Activated CD4-positive, alpha-beta memory T cell treated with anti-CD3 and anti-CD28 coated beads for 36 hours (primary cell): ENCODE measurements at regions not wholly inside any gene's neighbourhood (a gene's known extent, or its start where the extent isn't known, plus 50 kb on each side); places are given as distances from the start of the nearest gene placed in this dataset.

Source experiments
- CTCF ChIA-PET: fragments of 350-600 bp; sonication (Branson Sonifier 250); formaldehyde crosslinking; loops from one replicate; lab custom pipeline; 2021; ENCODE audit warnings: antibody characterized with exemption, inconsistent platforms; lab: Charles Lee
- POLR2A ChIA-PET: fragments of 350-600 bp; sonication (Branson Sonifier 250); formaldehyde crosslinking; loops from one replicate; lab custom pipeline; 2021; ENCODE audit warnings: antibody characterized with exemption; lab: Charles Lee
- DNase-seq: peaks from one replicate; pipeline ENCODE4 v3.0.0-alpha.2; 2020
- H3K27ac Mint-ChIP-seq: one replicate; pipeline ENCODE4 v1.8.0; 2021; ENCODE audit warnings: mixed read lengths
- H3K27me3 Mint-ChIP-seq: one replicate; pipeline ENCODE4 v1.8.0; 2021; ENCODE audit warnings: mixed read lengths
- H3K36me3 Mint-ChIP-seq: one replicate; pipeline ENCODE4 v1.8.0; 2021; ENCODE audit warnings: mixed read lengths
- H3K4me1 Mint-ChIP-seq: one replicate; pipeline ENCODE4 v1.8.0; 2021; ENCODE audit warnings: low read depth, mixed read lengths
- H3K4me3 Mint-ChIP-seq: one replicate; pipeline ENCODE4 v1.8.0; 2021; ENCODE audit warnings: mild to moderate bottlenecking, mixed read lengths
- H3K9me3 Mint-ChIP-seq: one replicate; pipeline ENCODE4 v1.8.0; 2021; ENCODE audit warnings: mixed read lengths
- intact Hi-C: fragments of 100-400 bp; cut with micrococcal nuclease; formaldehyde crosslinking; loops from one replicate; pipeline ENCODE4 v1.15.1; 2023

DNA sequence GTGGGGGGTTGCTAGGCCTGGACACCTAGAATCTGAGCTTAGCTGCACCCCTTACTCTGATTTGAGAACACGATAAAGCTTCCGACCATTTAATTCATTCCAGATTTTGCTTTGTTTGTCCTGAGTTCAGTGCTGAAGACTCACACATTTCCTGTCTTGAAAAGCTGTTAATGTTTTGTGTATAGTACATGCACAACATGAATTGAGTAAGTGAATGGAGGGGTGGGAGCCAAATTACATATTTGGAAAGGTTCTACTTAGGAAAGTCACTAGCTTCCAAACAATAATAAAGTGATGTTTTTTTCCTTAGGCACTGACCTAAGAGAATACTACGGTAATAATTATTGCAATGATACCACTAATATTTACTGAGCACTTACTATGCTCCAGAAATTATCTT lies 955.2 kb upstream of the NR2F2 start:
- H3K27me3 Mint-ChIP-seq: no peaks in the 10 kb centered on the region
- H3K4me3 Mint-ChIP-seq: no peak overlapping the region
- no peaks in the 10 kb centered on the region for H3K9me3 Mint-ChIP-seq
- no peak overlapping the region for H3K27ac Mint-ChIP-seq
- CTCF ChIA-PET: no interaction called here
- H3K4me1 Mint-ChIP-seq: no peaks in the 10 kb centered on the region
- POLR2A ChIA-PET: no interaction called here
- no peak for DNase-seq
- no peaks in the 10 kb centered on the region for H3K36me3 Mint-ChIP-seq
- intact Hi-C loops: no loop called here

DNA sequence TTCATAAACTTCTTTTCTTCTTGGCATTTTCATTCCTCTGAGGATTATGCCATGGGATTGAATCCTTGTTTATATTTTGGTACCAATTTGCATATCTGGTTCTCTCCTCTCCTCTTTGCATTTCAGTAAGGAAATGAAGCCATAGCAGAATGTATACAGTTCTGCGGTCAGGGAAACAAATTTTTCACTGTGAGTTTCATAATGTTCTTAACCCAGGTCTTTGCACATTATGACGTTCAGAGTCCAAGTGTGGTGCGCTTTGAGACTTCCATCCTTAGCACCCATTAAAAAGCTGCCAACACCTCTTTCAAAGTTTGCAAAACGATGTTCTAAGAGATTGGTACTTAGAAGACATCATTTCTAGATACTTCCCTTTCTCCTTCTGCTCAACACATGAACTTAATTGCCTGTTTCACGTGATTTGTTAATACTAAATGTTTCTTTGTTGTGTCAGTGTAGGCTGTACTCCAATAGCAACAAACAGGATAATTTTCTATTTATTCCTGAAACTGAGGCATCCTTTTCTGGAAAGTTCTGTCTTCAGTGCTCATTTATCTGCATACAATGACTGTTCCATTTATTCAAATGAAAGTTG lies 953.1 kb upstream of the NR2F2 start:
- no peak for DNase-seq
- ChIA-PET POLR2A (no interaction called here), CTCF (no interaction called here)
- Mint-ChIP-seq H3K4me1 (no peaks in the 10 kb centered on the region), H3K9me3 (no peaks in the 10 kb centered on the region), H3K36me3 (no peaks in the 10 kb centered on the region), H3K4me3 (no peak overlapping the region), H3K27me3 (no peaks in the 10 kb centered on the region), H3K27ac (no peak overlapping the region)
- intact Hi-C loops: no loop called here

DNA sequence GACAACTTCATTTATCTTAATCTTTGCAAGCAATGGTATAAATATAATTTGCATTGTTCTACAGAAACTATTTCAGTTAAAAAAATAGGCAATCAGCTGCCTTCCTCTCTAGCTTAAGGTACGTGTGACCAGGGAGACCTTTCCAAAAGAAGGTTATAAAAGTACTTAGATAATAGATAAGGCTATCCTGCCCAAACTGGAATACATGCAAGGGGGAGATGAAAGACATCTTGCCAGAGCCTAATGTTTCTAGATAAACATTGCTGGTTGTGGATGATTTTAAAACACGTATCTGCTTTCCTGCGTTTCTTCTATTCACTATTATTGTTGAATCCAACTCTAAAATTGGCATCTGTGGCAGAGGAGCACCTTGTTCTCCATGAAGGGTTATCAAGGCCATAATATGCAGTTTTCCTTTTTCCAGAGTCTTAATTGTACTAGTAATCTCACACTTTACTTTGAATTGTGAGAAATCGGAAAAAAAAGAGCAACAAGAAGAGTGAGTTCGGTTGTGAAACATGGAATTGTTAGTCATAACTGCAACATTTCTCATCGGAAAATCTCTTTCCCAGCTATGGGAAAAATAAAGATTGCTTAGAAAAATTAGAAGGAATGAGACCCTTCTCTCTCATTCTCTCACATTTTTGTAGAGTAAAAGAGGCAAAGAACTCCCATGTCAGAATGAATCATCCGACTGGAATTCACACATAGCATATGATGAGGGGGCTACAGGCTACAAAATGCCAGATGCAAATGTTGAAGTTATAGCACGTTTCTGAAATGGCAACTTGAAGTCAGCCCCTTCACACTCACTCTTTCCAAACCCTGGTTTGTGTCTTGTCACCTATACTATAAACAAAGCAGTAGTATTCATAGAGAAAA lies 936.1 kb upstream of the NR2F2 start:
- no peak overlapping the region for H3K27ac Mint-ChIP-seq
- DNase-seq: no peak
- H3K4me3 Mint-ChIP-seq: no peak overlapping the region
- H3K4me1 Mint-ChIP-seq: no peaks in the 10 kb centered on the region
- ChIA-PET POLR2A (no interaction called here), CTCF (no interaction called here)
- H3K9me3 Mint-ChIP-seq: peaks cover 11% of the 10 kb centered on the region
- intact Hi-C loops: no loop called here
- peaks cover 3% of the 10 kb centered on the region for H3K27me3 Mint-ChIP-seq
- H3K36me3 Mint-ChIP-seq: no peaks in the 10 kb centered on the region

DNA sequence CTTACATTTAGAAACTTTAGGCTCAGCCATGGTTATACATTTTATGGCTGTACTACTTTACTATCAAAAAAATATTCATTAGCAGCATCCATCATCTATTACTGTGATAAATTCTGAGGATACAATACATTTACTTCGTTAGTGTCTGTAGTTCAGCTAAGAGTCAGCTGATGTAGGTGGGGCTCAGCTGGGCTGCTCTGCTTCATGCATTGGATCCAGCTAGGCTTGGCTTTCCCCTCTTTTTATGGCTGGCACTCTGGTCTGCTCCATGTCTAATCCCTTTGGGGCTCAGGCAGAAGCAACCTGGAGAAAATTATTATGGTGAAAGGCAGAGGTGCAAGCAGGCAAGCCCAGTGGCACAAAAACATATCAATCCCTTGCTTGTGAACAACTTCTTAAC lies 930.1 kb upstream of the NR2F2 start:
- no peaks in the 10 kb centered on the region for H3K4me1 Mint-ChIP-seq
- CTCF ChIA-PET: no interaction called here
- DNase-seq: no peak
- peaks cover 3% of the 10 kb centered on the region for H3K27me3 Mint-ChIP-seq
- no peaks in the 10 kb centered on the region for H3K36me3 Mint-ChIP-seq
- no peaks in the 10 kb centered on the region for H3K9me3 Mint-ChIP-seq
- POLR2A ChIA-PET: no interaction called here
- H3K27ac Mint-ChIP-seq: no peak overlapping the region
- no peak overlapping the region for H3K4me3 Mint-ChIP-seq
- intact Hi-C loops: no loop called here

DNA sequence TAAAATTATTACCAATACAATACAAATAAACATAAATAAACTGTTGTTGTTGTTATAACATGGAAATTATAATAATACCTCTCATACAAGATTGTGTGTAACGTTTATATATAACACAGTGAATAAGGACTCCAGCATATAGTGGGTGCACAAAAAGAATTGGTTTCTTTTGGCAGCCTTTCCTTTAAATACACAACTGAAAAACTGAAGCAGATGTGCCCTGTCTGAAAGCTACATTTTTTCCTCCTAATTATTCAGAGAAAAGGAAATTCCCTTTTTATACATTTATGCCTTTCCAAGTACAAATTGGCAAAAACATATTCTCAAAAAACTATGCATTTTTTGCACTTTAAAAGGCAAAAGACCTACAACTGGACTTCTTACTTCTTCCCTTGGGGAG lies 928.9 kb upstream of the NR2F2 start:
- no peaks in the 10 kb centered on the region for H3K36me3 Mint-ChIP-seq
- DNase-seq: no peak
- intact Hi-C loops: no loop called here
- CTCF ChIA-PET: no interaction called here
- no peaks in the 10 kb centered on the region for H3K9me3 Mint-ChIP-seq
- peaks cover under 1% of the 10 kb centered on the region for H3K27me3 Mint-ChIP-seq
- POLR2A ChIA-PET: no interaction called here
- H3K4me3 Mint-ChIP-seq: no peak overlapping the region
- H3K27ac Mint-ChIP-seq: no peak overlapping the region
- H3K4me1 Mint-ChIP-seq: no peaks in the 10 kb centered on the region

DNA sequence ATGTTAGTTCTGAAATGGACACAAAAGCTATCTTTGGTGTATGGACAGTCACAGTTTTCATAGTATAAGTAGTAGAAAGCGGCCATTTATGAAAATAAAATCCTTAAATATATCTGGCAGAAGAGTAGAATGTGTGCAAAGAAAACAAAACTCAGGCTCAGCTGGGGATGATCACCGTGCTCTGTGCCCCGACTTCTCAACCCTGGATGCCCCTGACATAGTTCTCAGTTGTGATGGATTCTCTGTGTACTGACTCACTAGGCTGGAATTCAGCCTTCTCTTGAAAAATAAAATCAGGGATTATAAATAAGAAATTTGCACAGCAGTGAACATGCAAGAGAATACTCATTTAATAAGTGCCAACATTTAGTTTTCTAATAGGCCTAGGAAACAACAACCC lies 925.1 kb upstream of the NR2F2 start:
- DNase-seq: no peak
- H3K27ac Mint-ChIP-seq: no peak overlapping the region
- intact Hi-C loops: no loop called here
- no peaks in the 10 kb centered on the region for H3K36me3 Mint-ChIP-seq
- H3K9me3 Mint-ChIP-seq: no peaks in the 10 kb centered on the region
- no peaks in the 10 kb centered on the region for H3K27me3 Mint-ChIP-seq
- no peak overlapping the region for H3K4me3 Mint-ChIP-seq
- ChIA-PET CTCF (no interaction called here), POLR2A (no interaction called here)
- H3K4me1 Mint-ChIP-seq: no peaks in the 10 kb centered on the region

DNA sequence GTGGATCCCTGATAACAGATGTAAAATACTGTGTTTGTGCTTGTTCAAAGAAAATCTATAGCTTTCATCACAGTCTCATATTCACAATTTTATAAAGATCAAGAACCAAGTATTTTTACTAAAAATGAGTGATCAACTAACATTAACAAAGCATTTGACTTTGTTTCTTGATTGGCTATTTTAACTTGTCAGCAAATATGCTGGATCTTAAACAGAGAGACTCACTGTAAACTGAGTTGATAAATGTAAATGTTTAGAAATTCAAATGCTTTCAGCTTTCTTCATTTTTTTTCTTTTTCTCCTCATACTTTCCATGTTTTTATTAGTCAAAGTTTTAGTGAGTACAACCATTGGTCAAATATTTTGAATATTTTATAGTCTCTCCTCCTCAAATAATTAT lies 923.0 kb upstream of the NR2F2 start:
- Mint-ChIP-seq H3K4me1 (no peaks in the 10 kb centered on the region), H3K9me3 (no peaks in the 10 kb centered on the region), H3K4me3 (no peak overlapping the region), H3K27ac (no peak overlapping the region), H3K36me3 (no peaks in the 10 kb centered on the region), H3K27me3 (no peaks in the 10 kb centered on the region)
- ChIA-PET POLR2A (no interaction called here), CTCF (no interaction called here)
- intact Hi-C loops: no loop called here
- DNase-seq: no peak

DNA sequence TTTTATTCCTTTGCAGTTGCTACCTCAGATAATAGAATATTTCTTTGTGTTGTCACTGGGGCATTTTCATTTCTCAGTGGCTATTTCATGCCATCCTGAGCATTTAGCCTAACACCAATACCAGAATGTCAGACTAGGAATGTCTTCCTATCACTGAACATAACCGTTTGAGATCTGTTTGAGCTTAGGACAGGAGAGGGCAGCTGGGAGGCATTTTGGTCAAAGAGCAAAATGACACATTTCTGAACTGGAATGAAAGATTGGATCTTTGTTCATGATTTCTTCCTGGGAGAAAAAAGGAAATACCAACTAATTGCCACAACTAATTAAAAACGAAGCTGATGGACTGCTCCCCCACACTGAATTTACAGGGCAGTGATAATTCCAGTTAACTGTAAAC lies 921.3 kb upstream of the NR2F2 start:
- no peaks in the 10 kb centered on the region for H3K27me3 Mint-ChIP-seq
- no peaks in the 10 kb centered on the region for H3K36me3 Mint-ChIP-seq
- ChIA-PET CTCF (no interaction called here), POLR2A (no interaction called here)
- no peak overlapping the region for H3K27ac Mint-ChIP-seq
- intact Hi-C loops: no loop called here
- H3K9me3 Mint-ChIP-seq: no peaks in the 10 kb centered on the region
- DNase-seq: no peak
- no peak overlapping the region for H3K4me3 Mint-ChIP-seq
- H3K4me1 Mint-ChIP-seq: no peaks in the 10 kb centered on the region

DNA sequence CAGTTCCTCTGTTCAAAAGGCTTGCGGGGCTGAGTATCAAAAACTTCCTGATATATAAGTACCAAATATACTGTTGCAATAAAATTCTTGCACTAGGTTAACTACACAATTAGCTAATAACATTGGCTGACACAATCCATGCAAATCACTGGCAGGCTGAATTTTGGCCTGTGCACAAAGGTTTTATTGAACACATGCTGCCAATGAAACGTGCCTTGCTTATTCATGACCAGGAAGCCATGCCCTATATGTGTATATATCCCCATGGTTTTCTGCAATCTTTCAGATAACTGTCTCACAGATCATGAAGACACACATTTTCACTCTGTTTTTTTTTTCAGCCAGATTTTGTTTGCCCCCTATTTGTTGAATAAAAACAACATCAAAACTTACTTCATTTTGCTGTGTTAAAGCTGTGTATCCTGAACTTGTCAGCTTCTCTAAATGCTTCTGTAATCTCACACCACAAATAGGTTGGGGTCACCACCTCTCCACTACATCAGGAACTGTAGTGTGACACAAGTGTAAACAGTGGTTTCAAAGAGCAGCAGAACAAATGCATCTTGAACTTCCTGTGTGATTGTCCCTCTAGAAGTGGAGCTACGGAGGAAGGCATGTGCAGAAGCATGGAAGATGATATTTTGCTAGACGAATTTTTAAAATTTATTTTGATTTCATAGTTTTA lies 920.7 kb upstream of the NR2F2 start:
- no peaks in the 10 kb centered on the region for H3K4me1 Mint-ChIP-seq
- intact Hi-C loops: no loop called here
- H3K4me3 Mint-ChIP-seq: no peak overlapping the region
- no peak for DNase-seq
- H3K36me3 Mint-ChIP-seq: no peaks in the 10 kb centered on the region
- no peaks in the 10 kb centered on the region for H3K27me3 Mint-ChIP-seq
- CTCF ChIA-PET: no interaction called here
- POLR2A ChIA-PET: no interaction called here
- no peaks in the 10 kb centered on the region for H3K9me3 Mint-ChIP-seq
- no peak overlapping the region for H3K27ac Mint-ChIP-seq

DNA sequence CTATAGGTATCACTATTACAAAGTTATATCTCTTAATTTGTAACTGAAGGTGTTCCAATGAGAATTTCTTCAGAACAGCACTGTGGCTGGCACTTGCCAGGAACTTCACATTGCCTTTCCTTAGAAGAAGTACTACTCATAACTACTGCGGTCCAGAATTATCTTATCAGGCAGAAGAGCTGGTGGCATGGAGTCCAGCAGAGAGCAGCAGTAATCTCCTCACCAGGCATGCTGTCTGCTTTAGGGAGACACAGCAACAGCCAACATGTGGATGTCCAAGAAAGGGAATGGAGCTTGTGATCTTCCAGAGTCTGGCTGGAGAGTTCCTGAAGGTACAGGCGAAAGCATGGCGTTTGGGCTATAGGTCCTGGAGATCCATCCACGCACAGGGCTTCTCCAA lies 919.7 kb upstream of the NR2F2 start:
- CTCF ChIA-PET: no interaction called here
- POLR2A ChIA-PET: no interaction called here
- H3K27ac Mint-ChIP-seq: no peak overlapping the region

DNA sequence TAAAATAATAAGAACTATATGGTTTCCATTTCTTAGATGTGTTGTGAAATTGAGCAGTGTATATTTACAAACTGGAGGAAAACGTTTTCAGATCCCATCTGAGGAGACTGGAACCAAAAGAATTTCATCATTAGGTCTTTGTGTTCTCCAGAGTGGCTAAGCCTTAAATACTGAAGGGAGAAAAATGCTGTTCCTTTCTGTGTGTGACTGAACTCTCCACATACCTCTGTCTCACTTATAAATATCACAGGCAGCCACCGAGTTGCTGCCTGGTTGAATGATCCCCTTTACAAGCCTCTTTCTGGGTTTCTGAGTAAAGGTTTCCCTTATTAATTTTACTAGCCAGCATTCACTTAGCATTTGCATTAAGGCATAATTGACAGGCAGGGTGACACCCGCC lies 913.9 kb upstream of the NR2F2 start:
- Mint-ChIP-seq H3K27ac (no peak overlapping the region), H3K4me1 (no peaks in the 10 kb centered on the region), H3K9me3 (peaks cover 8% of the 10 kb centered on the region), H3K27me3 (no peaks in the 10 kb centered on the region), H3K4me3 (no peak overlapping the region), H3K36me3 (no peaks in the 10 kb centered on the region)
- DNase-seq: no peak
- ChIA-PET POLR2A (no interaction called here), CTCF (no interaction called here)
- intact Hi-C loops: no loop called here

More for the DNA sequence above, 919.7 kb upstream of the NR2F2 start:
- intact Hi-C loops: no loop called here
- H3K4me1 Mint-ChIP-seq: no peaks in the 10 kb centered on the region
- no peak overlapping the region for H3K4me3 Mint-ChIP-seq
- no peaks in the 10 kb centered on the region for H3K27me3 Mint-ChIP-seq
- DNase-seq: no peak
- no peaks in the 10 kb centered on the region for H3K36me3 Mint-ChIP-seq
- H3K9me3 Mint-ChIP-seq: no peaks in the 10 kb centered on the region

DNA sequence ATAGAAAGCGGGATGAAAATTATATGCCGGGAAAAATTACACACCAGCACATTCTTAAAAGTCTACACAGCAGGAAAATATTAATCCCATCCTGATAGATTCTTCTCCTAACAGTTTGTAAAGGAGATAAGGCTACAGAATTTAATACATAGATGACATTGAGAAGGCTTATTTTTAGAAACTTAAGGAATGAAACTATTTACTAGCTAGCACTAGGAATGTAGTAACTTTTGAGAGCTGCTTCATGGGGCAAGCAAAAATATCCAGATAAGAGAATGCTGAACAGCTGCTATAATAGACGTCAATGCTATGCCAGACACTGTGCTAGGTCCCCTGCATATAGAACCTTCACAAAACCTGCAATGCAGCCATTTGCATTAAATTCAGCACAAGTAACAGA lies 912.7 kb upstream of the NR2F2 start:
- ChIA-PET CTCF (no interaction called here), POLR2A (no interaction called here)
- no peaks in the 10 kb centered on the region for H3K36me3 Mint-ChIP-seq
- no peaks in the 10 kb centered on the region for H3K4me1 Mint-ChIP-seq
- H3K4me3 Mint-ChIP-seq: no peak overlapping the region
- intact Hi-C loops: no loop called here
- H3K9me3 Mint-ChIP-seq: peaks cover 15% of the 10 kb centered on the region
- DNase-seq: no peak
- H3K27ac Mint-ChIP-seq: no peak overlapping the region
- H3K27me3 Mint-ChIP-seq: no peaks in the 10 kb centered on the region
